ENCODE measurements at regions not wholly inside any gene's neighbourhood (a gene's known extent, or its start where the extent isn't known, plus 50 kb on each side); places are given as distances from the start of the nearest gene placed in this dataset.

GRCh38 chr12:84694116-84694515 is 218.5 kb downstream of the SLC6A15 start:
- Histone ChIP-seq H3K4me1 (ENCODE audit: low read length) (no peaks in the 10 kb centered on the region), H3K36me3 (ENCODE audit: insufficient read depth, low read length) (no peaks in the 10 kb centered on the region), H3K9me3 (ENCODE audit: low read length) (peaks cover 12% of the 10 kb centered on the region; the same call in 1 of the 2 replicates), H3K4me3 (ENCODE audit: low read length) (no peak overlapping the region), H3K79me2 (ENCODE audit: low read length) (no peaks in the 10 kb centered on the region), H3K27me3 (ENCODE audit: low read length) (no peaks in the 10 kb centered on the region), H3K4me2 (ENCODE audit: low read depth, low read length, poor library complexity, severe bottlenecking) (no peak overlapping the region), H2AFZ (ENCODE audit: low read length) (no peak overlapping the region), H4K20me1 (ENCODE audit: insufficient read depth, low read depth, low read length) (no peaks in the 10 kb centered on the region), H3K9ac (ENCODE audit: low read length) (no peak overlapping the region), H3K9me2 (replicated peaks; ENCODE audit: insufficient read depth, low read length) (no peaks in the 10 kb centered on the region; the same call in 1 of the 2 replicates), H3K27ac (ENCODE audit: low read length) (no peak overlapping the region)
- DNase-seq = no peak

GRCh38 chr12:84692071-84692470 is 220.5 kb downstream of the SLC6A15 start:
- DNase-seq = no peak
- peaks cover 14% of the 10 kb centered on the region; the same call in 1 of the 2 replicates for H3K9me3 ChIP-seq (ENCODE audit: low read length)
- no peak overlapping the region for H3K9ac ChIP-seq (ENCODE audit: low read length)
- no peaks in the 10 kb centered on the region for H3K36me3 ChIP-seq (ENCODE audit: insufficient read depth, low read length)
- H4K20me1 ChIP-seq (ENCODE audit: insufficient read depth, low read depth, low read length) = no peaks in the 10 kb centered on the region
- H3K4me1 ChIP-seq (ENCODE audit: low read length) = no peaks in the 10 kb centered on the region
- H3K4me3 ChIP-seq (ENCODE audit: low read length) = no peak overlapping the region
- H2AFZ ChIP-seq (ENCODE audit: low read length) = no peak overlapping the region
- H3K4me2 ChIP-seq (ENCODE audit: low read depth, low read length, poor library complexity, severe bottlenecking) = no peak overlapping the region
- no peaks in the 10 kb centered on the region for H3K27me3 ChIP-seq (ENCODE audit: low read length)
- H3K79me2 ChIP-seq (ENCODE audit: low read length) = no peaks in the 10 kb centered on the region
- H3K9me2 ChIP-seq (replicated peaks; ENCODE audit: insufficient read depth, low read length) = no peaks in the 10 kb centered on the region; the same call in 1 of the 2 replicates
- H3K27ac ChIP-seq (ENCODE audit: low read length) = no peak overlapping the region

- Histone ChIP-seq H3K9ac (ENCODE audit: low read length) (no peak overlapping the region), H3K79me2 (ENCODE audit: low read length) (no peaks in the 10 kb centered on the region), H3K27me3 (ENCODE audit: low read length) (no peaks in the 10 kb centered on the region), H4K20me1 (ENCODE audit: insufficient read depth, low read depth, low read length) (no peaks in the 10 kb centered on the region), H3K4me1 (ENCODE audit: low read length) (no peaks in the 10 kb centered on the region), H3K4me2 (ENCODE audit: low read depth, low read length, poor library complexity, severe bottlenecking) (no peak overlapping the region), H2AFZ (ENCODE audit: low read length) (no peak overlapping the region), H3K9me3 (ENCODE audit: low read length) (peaks cover 9% of the 10 kb centered on the region; the same call in 1 of the 2 replicates), H3K4me3 (ENCODE audit: low read length) (no peak overlapping the region), H3K27ac (ENCODE audit: low read length) (no peak overlapping the region), H3K36me3 (ENCODE audit: insufficient read depth, low read length) (no peaks in the 10 kb centered on the region), H3K9me2 (replicated peaks; ENCODE audit: insufficient read depth, low read length) (no peaks in the 10 kb centered on the region; the same call in 1 of the 2 replicates)
- no peak for DNase-seq
These were observed 221.3 kb downstream of the SLC6A15 start for GRCh38 chr12:84691266-84691665.

GRCh38 chr12:84689638-84690037 is 223.0 kb downstream of the SLC6A15 start:
- Histone ChIP-seq H3K79me2 (ENCODE audit: low read length) (no peaks in the 10 kb centered on the region), H3K27me3 (ENCODE audit: low read length) (no peaks in the 10 kb centered on the region), H4K20me1 (ENCODE audit: insufficient read depth, low read depth, low read length) (no peaks in the 10 kb centered on the region), H3K4me2 (ENCODE audit: low read depth, low read length, poor library complexity, severe bottlenecking) (no peak overlapping the region), H3K9me2 (replicated peaks; ENCODE audit: insufficient read depth, low read length) (no peaks in the 10 kb centered on the region; the same call in 1 of the 2 replicates), H3K36me3 (ENCODE audit: insufficient read depth, low read length) (no peaks in the 10 kb centered on the region), H3K27ac (ENCODE audit: low read length) (no peak overlapping the region), H3K4me3 (ENCODE audit: low read length) (no peak overlapping the region), H3K4me1 (ENCODE audit: low read length) (no peaks in the 10 kb centered on the region), H3K9me3 (ENCODE audit: low read length) (peaks cover 7% of the 10 kb centered on the region; the same call in 1 of the 2 replicates), H3K9ac (ENCODE audit: low read length) (no peak overlapping the region), H2AFZ (ENCODE audit: low read length) (no peak overlapping the region)
- no peak for DNase-seq

- Histone ChIP-seq H3K79me2 (ENCODE audit: low read length) (no peaks in the 10 kb centered on the region), H2AFZ (ENCODE audit: low read length) (no peak overlapping the region), H4K20me1 (ENCODE audit: insufficient read depth, low read depth, low read length) (no peaks in the 10 kb centered on the region), H3K4me3 (ENCODE audit: low read length) (no peak overlapping the region), H3K9me3 (ENCODE audit: low read length) (peaks cover 3% of the 10 kb centered on the region; the same call in 1 of the 2 replicates), H3K4me1 (ENCODE audit: low read length) (no peaks in the 10 kb centered on the region), H3K36me3 (ENCODE audit: insufficient read depth, low read length) (no peaks in the 10 kb centered on the region), H3K9ac (ENCODE audit: low read length) (no peak overlapping the region), H3K4me2 (ENCODE audit: low read depth, low read length, poor library complexity, severe bottlenecking) (no peak overlapping the region), H3K9me2 (replicated peaks; ENCODE audit: insufficient read depth, low read length) (no peaks in the 10 kb centered on the region), H3K27ac (ENCODE audit: low read length) (no peak overlapping the region), H3K27me3 (ENCODE audit: low read length) (no peaks in the 10 kb centered on the region)
- DNase-seq = no peak
These were observed 227.2 kb downstream of the SLC6A15 start for GRCh38 chr12:84685379-84685778.

- Histone ChIP-seq H3K4me3 (ENCODE audit: low read length) (no peak overlapping the region), H3K27me3 (ENCODE audit: low read length) (no peaks in the 10 kb centered on the region), H3K9ac (ENCODE audit: low read length) (no peak overlapping the region), H3K27ac (ENCODE audit: low read length) (no peak overlapping the region), H3K4me1 (ENCODE audit: low read length) (no peaks in the 10 kb centered on the region), H3K36me3 (ENCODE audit: insufficient read depth, low read length) (no peaks in the 10 kb centered on the region), H3K4me2 (ENCODE audit: low read depth, low read length, poor library complexity, severe bottlenecking) (no peak overlapping the region), H3K9me2 (replicated peaks; ENCODE audit: insufficient read depth, low read length) (no peaks in the 10 kb centered on the region), H3K9me3 (ENCODE audit: low read length) (peaks cover 12% of the 10 kb centered on the region), H2AFZ (ENCODE audit: low read length) (no peak overlapping the region), H4K20me1 (ENCODE audit: insufficient read depth, low read depth, low read length) (no peaks in the 10 kb centered on the region), H3K79me2 (ENCODE audit: low read length) (no peaks in the 10 kb centered on the region)
- DNase-seq = no peak
These were observed 235.8 kb downstream of the SLC6A15 start for GRCh38 chr12:84676787-84677186.

GRCh38 chr12:84661786-84662185 is 250.8 kb downstream of the SLC6A15 start:
- H3K36me3 ChIP-seq (ENCODE audit: insufficient read depth, low read length) = no peaks in the 10 kb centered on the region
- no peaks in the 10 kb centered on the region for H4K20me1 ChIP-seq (ENCODE audit: insufficient read depth, low read depth, low read length)
- H3K4me1 ChIP-seq (ENCODE audit: low read length) = no peaks in the 10 kb centered on the region
- no peak for DNase-seq
- H3K9ac ChIP-seq (ENCODE audit: low read length) = no peak overlapping the region
- H2AFZ ChIP-seq (ENCODE audit: low read length) = no peak overlapping the region
- H3K27me3 ChIP-seq (ENCODE audit: low read length) = no peaks in the 10 kb centered on the region
- no peaks in the 10 kb centered on the region for H3K9me2 ChIP-seq (replicated peaks; ENCODE audit: insufficient read depth, low read length)
- H3K4me2 ChIP-seq (ENCODE audit: low read depth, low read length, poor library complexity, severe bottlenecking) = no peak overlapping the region
- H3K9me3 ChIP-seq (ENCODE audit: low read length) = peaks cover 7% of the 10 kb centered on the region
- H3K79me2 ChIP-seq (ENCODE audit: low read length) = no peaks in the 10 kb centered on the region
- no peak overlapping the region for H3K4me3 ChIP-seq (ENCODE audit: low read length)
- H3K27ac ChIP-seq (ENCODE audit: low read length) = no peak overlapping the region

- Histone ChIP-seq H3K4me1 (ENCODE audit: low read length) (no peaks in the 10 kb centered on the region), H3K4me3 (ENCODE audit: low read length) (no peak overlapping the region), H3K9me2 (replicated peaks; ENCODE audit: insufficient read depth, low read length) (no peaks in the 10 kb centered on the region), H3K9me3 (ENCODE audit: low read length) (peaks cover 7% of the 10 kb centered on the region), H3K4me2 (ENCODE audit: low read depth, low read length, poor library complexity, severe bottlenecking) (no peak overlapping the region), H3K79me2 (ENCODE audit: low read length) (no peaks in the 10 kb centered on the region), H3K27ac (ENCODE audit: low read length) (no peak overlapping the region), H3K9ac (ENCODE audit: low read length) (no peak overlapping the region), H4K20me1 (ENCODE audit: insufficient read depth, low read depth, low read length) (no peaks in the 10 kb centered on the region), H2AFZ (ENCODE audit: low read length) (no peak overlapping the region), H3K36me3 (ENCODE audit: insufficient read depth, low read length) (no peaks in the 10 kb centered on the region), H3K27me3 (ENCODE audit: low read length) (no peaks in the 10 kb centered on the region)
- no peak for DNase-seq
These were observed 252.5 kb downstream of the SLC6A15 start for GRCh38 chr12:84660139-84660538.

GRCh38 chr12:84658877-84659276 is 253.7 kb downstream of the SLC6A15 start:
- no peaks in the 10 kb centered on the region for H3K36me3 ChIP-seq (ENCODE audit: insufficient read depth, low read length)
- no peaks in the 10 kb centered on the region for H3K79me2 ChIP-seq (ENCODE audit: low read length)
- H2AFZ ChIP-seq (ENCODE audit: low read length) = no peak overlapping the region
- H3K4me1 ChIP-seq (ENCODE audit: low read length) = no peaks in the 10 kb centered on the region
- no peaks in the 10 kb centered on the region for H3K27me3 ChIP-seq (ENCODE audit: low read length)
- no peak overlapping the region for H3K4me3 ChIP-seq (ENCODE audit: low read length)
- no peaks in the 10 kb centered on the region for H4K20me1 ChIP-seq (ENCODE audit: insufficient read depth, low read depth, low read length)
- H3K9me2 ChIP-seq (replicated peaks; ENCODE audit: insufficient read depth, low read length) = no peaks in the 10 kb centered on the region
- no peak overlapping the region for H3K9ac ChIP-seq (ENCODE audit: low read length)
- DNase-seq = no peak
- H3K4me2 ChIP-seq (ENCODE audit: low read depth, low read length, poor library complexity, severe bottlenecking) = no peak overlapping the region
- peaks cover 3% of the 10 kb centered on the region for H3K9me3 ChIP-seq (ENCODE audit: low read length)
- H3K27ac ChIP-seq (ENCODE audit: low read length) = no peak overlapping the region
